Brain microvascular endothelial cell (primary cell): ENCODE measurements at regions not wholly inside any gene's neighbourhood (a gene's known extent, or its start where the extent isn't known, plus 50 kb on each side); places are given as distances from the start of the nearest gene placed in this dataset.

Experiments
- DNase-seq: peaks from one replicate; pipeline ENCODE4 v3.0.0-alpha.2; 2020
- H3K27ac ChIP-seq: fragments of 250-450 bp; sonication (Bioruptor Pico); 2 replicates; pipeline ENCODE4 v1.5.1; 2020; ENCODE audit warnings: mild to moderate bottlenecking, moderate library complexity
- H3K27me3 ChIP-seq: fragments of 250-450 bp; sonication (Bioruptor Pico); replicated peaks from 2 replicates; pipeline ENCODE4 v1.5.1; 2020; ENCODE audit warnings: mild to moderate bottlenecking
- H3K36me3 ChIP-seq: fragments of 250-450 bp; sonication (Bioruptor Pico); replicated peaks from 2 replicates; pipeline ENCODE4 v1.5.1; 2020; ENCODE audit warnings: mild to moderate bottlenecking
- H3K4me3 ChIP-seq: 2 replicates; pipeline ENCODE4 v1.5.1; 2011; ENCODE audit warnings: low read depth, mild to moderate bottlenecking, control low read depth, low read length, moderate library complexity
- CTCF ChIP-seq: IDR thresholded peaks from 2 replicates; pipeline ENCODE4 v1.5.1; 2011; ENCODE audit warnings: low read depth, mild to moderate bottlenecking, moderate library complexity, low read length, control low read depth, inconsistent platforms; ENCODE audit errors: missing control alignments
- in situ Hi-C: cut with HindIII; loops from 2 replicates; pipeline ENCODE4 v1.10.0; 2017; ENCODE audit warnings: low sequenced_read_pairs, low pct_ligation_motif_present

GRCh38 chr3:66104535-66104934 lies 65.8 kb upstream of the MAGI1 start:
- TF ChIP-seq CTCF = no peak
- Histone ChIP-seq H3K36me3 (no peaks in the 10 kb centered on the region), H3K4me3 (no peak overlapping the region), H3K27ac (no peak overlapping the region), H3K27me3 (no peaks in the 10 kb centered on the region)
- no peak for DNase-seq
- in situ Hi-C loops = no loop called here

GRCh38 chr3:66103729-66104128 lies 65.0 kb upstream of the MAGI1 start:
- no peaks in the 10 kb centered on the region for H3K27me3 ChIP-seq
- no peak for DNase-seq
- H3K27ac ChIP-seq = no peak overlapping the region
- TF ChIP-seq CTCF = no peak
- in situ Hi-C loops = no loop called here
- no peaks in the 10 kb centered on the region for H3K36me3 ChIP-seq
- no peak overlapping the region for H3K4me3 ChIP-seq

- no peak for DNase-seq
- Histone ChIP-seq H3K27me3 (no peaks in the 10 kb centered on the region), H3K36me3 (no peaks in the 10 kb centered on the region), H3K4me3 (no peak overlapping the region), H3K27ac (no peak overlapping the region)
- no peak for TF ChIP-seq CTCF
- in situ Hi-C loops = no loop called here
These were observed 63.2 kb upstream of the MAGI1 start for GRCh38 chr3:66101901-66102300.

GRCh38 chr3:66099541-66100065 lies 60.9 kb upstream of the MAGI1 start:
- no peaks in the 10 kb centered on the region for H3K27me3 ChIP-seq
- in situ Hi-C loops = no loop called here
- no peaks in the 10 kb centered on the region for H3K36me3 ChIP-seq
- H3K4me3 ChIP-seq = no peak overlapping the region
- DNase-seq = no peak
- H3K27ac ChIP-seq = no peak overlapping the region
- no peak for TF ChIP-seq CTCF

DNA sequence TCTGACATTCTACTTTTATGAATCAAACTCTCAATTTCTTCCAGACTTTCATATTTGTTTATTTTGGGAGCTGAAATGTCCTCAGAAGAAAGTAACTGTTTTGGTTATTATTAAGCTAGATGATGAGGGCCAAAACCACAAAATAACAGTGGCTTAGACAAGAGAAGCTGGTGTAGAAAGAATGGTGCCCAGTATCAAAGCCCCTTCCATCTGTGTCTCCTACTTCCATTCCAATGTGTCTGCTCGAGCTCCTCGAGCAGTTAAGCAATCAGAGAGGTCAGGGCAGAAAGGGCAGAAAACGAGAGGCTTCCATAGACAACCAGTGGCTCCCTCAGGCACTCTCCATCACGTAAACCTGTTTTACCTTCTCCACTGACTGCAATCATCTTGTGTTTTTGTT lies 59.7 kb upstream of the MAGI1 start:
- in situ Hi-C loops = no loop called here
- DNase-seq = no peak
- TF ChIP-seq CTCF = no peak
- Histone ChIP-seq H3K4me3 (no peak overlapping the region), H3K36me3 (no peaks in the 10 kb centered on the region), H3K27ac (no peak overlapping the region), H3K27me3 (no peaks in the 10 kb centered on the region)

GRCh38 chr3:66097647-66098046 lies 58.9 kb upstream of the MAGI1 start:
- in situ Hi-C loops = no loop called here
- DNase-seq = no peak
- no peaks in the 10 kb centered on the region for H3K27me3 ChIP-seq
- no peak for TF ChIP-seq CTCF
- no peak overlapping the region for H3K4me3 ChIP-seq
- H3K27ac ChIP-seq = no peak overlapping the region
- H3K36me3 ChIP-seq = no peaks in the 10 kb centered on the region
